Brain microvascular endothelial cell (primary cell): ENCODE measurements at regions not wholly inside any gene's neighbourhood (a gene's known extent, or its start where the extent isn't known, plus 50 kb on each side); places are given as distances from the start of the nearest gene placed in this dataset.

ENCODE experiments used
- DNase-seq: peaks from one replicate; pipeline ENCODE4 v3.0.0-alpha.2; 2020
- H3K27ac ChIP-seq: fragments of 250-450 bp; sonication (Bioruptor Pico); 2 replicates; pipeline ENCODE4 v1.5.1; 2020; ENCODE audit warnings: mild to moderate bottlenecking, moderate library complexity
- H3K27me3 ChIP-seq: fragments of 250-450 bp; sonication (Bioruptor Pico); replicated peaks from 2 replicates; pipeline ENCODE4 v1.5.1; 2020; ENCODE audit warnings: mild to moderate bottlenecking
- H3K36me3 ChIP-seq: fragments of 250-450 bp; sonication (Bioruptor Pico); replicated peaks from 2 replicates; pipeline ENCODE4 v1.5.1; 2020; ENCODE audit warnings: mild to moderate bottlenecking
- H3K4me3 ChIP-seq: 2 replicates; pipeline ENCODE4 v1.5.1; 2011; ENCODE audit warnings: low read depth, mild to moderate bottlenecking, control low read depth, low read length, moderate library complexity
- CTCF ChIP-seq: IDR thresholded peaks from 2 replicates; pipeline ENCODE4 v1.5.1; 2011; ENCODE audit warnings: low read depth, mild to moderate bottlenecking, moderate library complexity, low read length, control low read depth, inconsistent platforms; ENCODE audit errors: missing control alignments
- in situ Hi-C: cut with HindIII; loops from 2 replicates; pipeline ENCODE4 v1.10.0; 2017; ENCODE audit warnings: low sequenced_read_pairs, low pct_ligation_motif_present

- DNase-seq = no peak
- Histone ChIP-seq H3K36me3 (no peaks in the 10 kb centered on the region), H3K27me3 (no peaks in the 10 kb centered on the region), H3K27ac (no peak overlapping the region), H3K4me3 (no peak overlapping the region)
- in situ Hi-C loops = no loop called here
- TF ChIP-seq CTCF = no peak
Observed at GRCh38 chr17:71187145-71187878, 933.5 kb upstream of the SOX9 start.

- TF ChIP-seq CTCF = no peak
- in situ Hi-C loops = no loop called here
- H3K27ac ChIP-seq = peak overlapping the region; percentile 86
- H3K4me3 ChIP-seq = no peak overlapping the region
- peak; percentile 72 for DNase-seq
- H3K27me3 ChIP-seq = no peaks in the 10 kb centered on the region
- H3K36me3 ChIP-seq = no peaks in the 10 kb centered on the region
Observed at GRCh38 chr17:71188811-71189492, 931.9 kb upstream of the SOX9 start.

GRCh38 chr17:71189493-71189831 lies 931.4 kb upstream of the SOX9 start:
- no peaks in the 10 kb centered on the region for H3K36me3 ChIP-seq
- H3K4me3 ChIP-seq = no peak overlapping the region
- H3K27ac ChIP-seq = peak overlapping the region; percentile 86
- TF ChIP-seq CTCF = no peak
- in situ Hi-C loops = no loop called here
- no peaks in the 10 kb centered on the region for H3K27me3 ChIP-seq
- no peak for DNase-seq

GRCh38 chr17:71192039-71192555 lies 928.7 kb upstream of the SOX9 start:
- Histone ChIP-seq H3K27ac (no peak overlapping the region), H3K4me3 (no peak overlapping the region), H3K36me3 (no peaks in the 10 kb centered on the region), H3K27me3 (no peaks in the 10 kb centered on the region)
- in situ Hi-C loops = no loop called here
- TF ChIP-seq CTCF = no peak
- DNase-seq = no peak

- H3K36me3 ChIP-seq = no peaks in the 10 kb centered on the region
- H3K4me3 ChIP-seq = no peak overlapping the region
- TF ChIP-seq CTCF = no peak
- H3K27me3 ChIP-seq = no peaks in the 10 kb centered on the region
- in situ Hi-C loops = no loop called here
- DNase-seq = no peak
- H3K27ac ChIP-seq = no peak overlapping the region
Observed at GRCh38 chr17:71192848-71193247, 928.0 kb upstream of the SOX9 start.

GRCh38 chr17:71200597-71200996 lies 920.2 kb upstream of the SOX9 start:
- TF ChIP-seq CTCF = no peak
- no peaks in the 10 kb centered on the region for H3K36me3 ChIP-seq
- H3K27me3 ChIP-seq = no peaks in the 10 kb centered on the region
- H3K4me3 ChIP-seq = no peak overlapping the region
- no peak for DNase-seq
- no peak overlapping the region for H3K27ac ChIP-seq
- in situ Hi-C loops = no loop called here
